ENCODE measurements at regions not wholly inside any gene's neighbourhood (a gene's known extent, or its start where the extent isn't known, plus 50 kb on each side); places are given as distances from the start of the nearest gene placed in this dataset.

DNA sequence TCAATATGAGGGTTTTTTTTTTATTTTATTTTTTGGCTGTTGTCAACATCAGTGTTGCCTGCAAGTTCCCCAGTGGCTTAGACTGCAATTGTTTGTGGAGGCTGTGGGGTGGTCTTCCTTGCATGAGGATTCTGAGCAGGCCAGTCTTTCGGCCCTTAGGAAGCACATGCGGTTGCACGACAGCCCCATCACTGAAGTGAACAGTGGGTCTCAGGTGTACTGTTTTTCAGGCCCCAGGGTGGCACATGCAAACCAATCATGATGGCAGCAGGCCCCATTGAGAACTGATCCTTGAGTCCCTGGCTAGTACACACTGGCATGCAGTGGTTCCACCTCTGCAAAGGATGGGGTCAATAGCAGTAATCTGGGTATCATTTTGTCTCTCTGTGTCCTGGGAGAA lies 768.7 kb downstream of the EPHA3 start:
- DNase-seq (ENCODE audit: low read depth), result no peak
- no peak overlapping the region for H3K4me3 ChIP-seq (ENCODE audit: low read depth, low read length)
- TF ChIP-seq, protein P1, sequence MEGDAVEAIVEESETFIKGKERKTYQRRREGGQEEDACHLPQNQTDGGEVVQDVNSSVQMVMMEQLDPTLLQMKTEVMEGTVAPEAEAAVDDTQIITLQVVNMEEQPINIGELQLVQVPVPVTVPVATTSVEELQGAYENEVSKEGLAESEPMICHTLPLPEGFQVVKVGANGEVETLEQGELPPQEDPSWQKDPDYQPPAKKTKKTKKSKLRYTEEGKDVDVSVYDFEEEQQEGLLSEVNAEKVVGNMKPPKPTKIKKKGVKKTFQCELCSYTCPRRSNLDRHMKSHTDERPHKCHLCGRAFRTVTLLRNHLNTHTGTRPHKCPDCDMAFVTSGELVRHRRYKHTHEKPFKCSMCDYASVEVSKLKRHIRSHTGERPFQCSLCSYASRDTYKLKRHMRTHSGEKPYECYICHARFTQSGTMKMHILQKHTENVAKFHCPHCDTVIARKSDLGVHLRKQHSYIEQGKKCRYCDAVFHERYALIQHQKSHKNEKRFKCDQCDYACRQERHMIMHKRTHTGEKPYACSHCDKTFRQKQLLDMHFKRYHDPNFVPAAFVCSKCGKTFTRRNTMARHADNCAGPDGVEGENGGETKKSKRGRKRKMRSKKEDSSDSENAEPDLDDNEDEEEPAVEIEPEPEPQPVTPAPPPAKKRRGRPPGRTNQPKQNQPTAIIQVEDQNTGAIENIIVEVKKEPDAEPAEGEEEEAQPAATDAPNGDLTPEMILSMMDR (conservative IDR thresholded peaks at IDR 0.05; ENCODE audit: low read depth, low read length), result no peak

DNA sequence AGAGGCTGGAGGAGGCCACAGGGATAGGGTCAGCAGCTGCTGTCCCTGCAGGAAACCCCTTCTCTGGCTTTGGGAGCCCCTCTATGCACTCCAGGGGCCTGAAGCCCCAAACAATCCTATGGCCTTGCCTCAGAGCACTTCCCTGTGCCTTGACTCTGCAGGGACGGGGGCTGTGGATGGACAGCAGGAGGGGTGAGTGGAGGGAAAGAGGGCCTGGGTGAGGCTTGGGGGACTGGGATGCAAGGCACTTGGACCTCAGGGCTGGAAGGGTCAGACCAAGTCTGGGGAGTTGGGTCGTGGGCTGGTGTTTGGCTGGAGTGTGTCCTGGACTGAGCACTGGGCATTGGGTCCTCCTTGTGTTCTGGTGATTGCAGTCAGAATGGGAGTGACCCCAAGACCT lies 769.8 kb downstream of the EPHA3 start:
- H3K4me3 ChIP-seq (ENCODE audit: low read depth, low read length), result no peak overlapping the region
- DNase-seq (ENCODE audit: low read depth), result no peak
- TF ChIP-seq, protein P1 (conservative IDR thresholded peaks at IDR 0.05; ENCODE audit: low read depth, low read length), result no peak

DNA sequence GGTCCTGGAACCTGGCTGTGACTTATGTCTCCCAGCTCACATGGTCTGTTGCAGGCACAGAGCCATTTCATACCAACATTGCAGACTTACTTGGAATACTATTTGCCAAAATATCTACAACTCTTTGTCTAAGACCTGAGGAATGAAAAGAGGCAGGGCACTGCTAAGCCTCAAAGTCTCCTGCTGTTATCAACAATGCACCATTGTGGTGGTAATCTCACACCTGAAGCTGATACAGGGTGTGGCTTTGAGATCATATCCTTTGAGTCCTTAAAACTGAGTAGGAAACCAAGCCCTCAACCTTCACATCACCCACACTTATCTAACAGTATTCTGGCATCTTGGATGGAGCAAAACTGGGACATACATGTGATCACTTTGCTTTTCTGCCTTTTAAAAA lies 782.0 kb downstream of the EPHA3 start:
- no peak for DNase-seq (ENCODE audit: low read depth)
- TF ChIP-seq, protein P1 (conservative IDR thresholded peaks at IDR 0.05; ENCODE audit: low read depth, low read length), result no peak
- no peak overlapping the region for H3K4me3 ChIP-seq (ENCODE audit: low read depth, low read length)

DNA sequence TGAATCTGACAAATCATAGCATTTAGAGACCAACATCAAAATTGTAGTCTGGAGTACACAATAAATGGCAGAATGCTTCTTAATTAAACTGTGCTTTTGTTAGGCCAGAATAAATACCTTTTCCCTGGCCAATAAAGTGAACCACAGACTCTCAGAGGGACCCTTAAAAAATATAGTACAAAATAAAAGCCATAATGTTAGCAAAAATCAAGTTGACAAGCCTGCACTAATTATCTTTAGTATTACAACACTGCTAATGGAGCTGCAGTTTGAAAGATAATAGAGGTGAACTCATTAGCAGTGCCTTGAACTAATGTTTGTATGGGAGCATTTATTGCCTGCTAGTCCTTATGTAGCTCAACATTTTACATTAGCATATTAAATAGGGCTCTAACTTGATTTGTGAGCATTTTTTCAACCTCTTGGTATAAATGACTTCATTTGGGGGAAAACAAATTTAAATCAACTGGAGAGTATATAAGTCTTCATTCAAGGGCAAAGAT lies 801.3 kb downstream of the EPHA3 start:
- H3K4me3 ChIP-seq (ENCODE audit: low read depth, low read length), result no peak overlapping the region
- TF ChIP-seq, protein P1 (conservative IDR thresholded peaks at IDR 0.05; ENCODE audit: low read depth, low read length), result no peak
- DNase-seq (ENCODE audit: low read depth), result no peak

DNA sequence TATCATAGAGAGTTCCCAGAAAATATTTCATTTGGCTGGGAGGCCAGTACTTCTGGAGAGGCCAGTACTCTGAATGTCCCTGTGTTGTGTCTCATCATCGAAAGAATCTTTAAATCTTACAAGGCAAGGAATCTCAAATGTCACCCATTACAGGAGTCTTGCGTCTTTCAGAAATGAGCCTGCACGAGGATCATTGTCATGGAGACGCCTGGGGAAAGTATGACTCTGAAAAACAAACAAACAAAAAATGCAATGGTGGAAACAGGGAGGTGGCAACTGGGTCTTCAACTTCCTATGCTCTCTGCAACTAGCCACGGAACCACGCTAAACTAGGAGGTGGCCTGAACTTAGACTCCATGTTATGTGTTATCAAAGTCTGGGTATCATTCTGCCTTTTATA lies 804.6 kb downstream of the EPHA3 start:
- no peak for DNase-seq (ENCODE audit: low read depth)
- no peak overlapping the region for H3K4me3 ChIP-seq (ENCODE audit: low read depth, low read length)
- TF ChIP-seq, protein P1 (conservative IDR thresholded peaks at IDR 0.05; ENCODE audit: low read depth, low read length), result no peak

DNA sequence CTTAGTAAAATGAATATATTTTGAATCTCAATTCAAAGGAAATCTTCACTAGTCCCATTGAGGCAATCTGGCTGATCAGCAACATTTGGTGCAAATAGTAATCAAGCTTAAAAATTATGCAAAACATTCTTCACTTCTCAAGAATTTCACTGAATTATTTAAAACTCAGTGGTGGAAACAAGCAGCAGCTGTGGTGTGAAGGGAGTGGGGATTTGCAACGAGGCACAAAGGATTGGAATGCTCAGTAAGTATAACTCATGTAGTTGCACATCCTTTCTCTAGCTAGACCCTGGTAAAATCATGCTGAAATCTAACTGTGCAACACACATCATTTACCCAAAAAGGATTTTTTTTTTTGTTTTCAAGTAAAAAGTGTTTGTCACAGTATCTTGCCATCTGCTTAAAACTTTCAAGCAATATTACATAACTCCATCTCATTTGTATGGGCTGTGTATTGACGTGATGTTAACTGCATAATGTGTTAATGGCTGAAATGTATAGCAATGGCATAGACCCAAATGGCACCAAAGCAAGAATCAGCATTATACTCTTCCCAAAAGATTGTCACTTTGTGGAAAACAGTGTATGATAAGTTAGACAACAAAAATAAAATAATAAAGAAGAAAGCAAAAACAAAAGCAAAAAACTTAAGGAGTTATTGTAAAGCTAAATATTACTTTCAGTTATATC lies 816.6 kb downstream of the EPHA3 start:
- TF ChIP-seq, protein P1 (conservative IDR thresholded peaks at IDR 0.05; ENCODE audit: low read depth, low read length), result no peak
- no peak for DNase-seq (ENCODE audit: low read depth)
- no peak overlapping the region for H3K4me3 ChIP-seq (ENCODE audit: low read depth, low read length)

DNA sequence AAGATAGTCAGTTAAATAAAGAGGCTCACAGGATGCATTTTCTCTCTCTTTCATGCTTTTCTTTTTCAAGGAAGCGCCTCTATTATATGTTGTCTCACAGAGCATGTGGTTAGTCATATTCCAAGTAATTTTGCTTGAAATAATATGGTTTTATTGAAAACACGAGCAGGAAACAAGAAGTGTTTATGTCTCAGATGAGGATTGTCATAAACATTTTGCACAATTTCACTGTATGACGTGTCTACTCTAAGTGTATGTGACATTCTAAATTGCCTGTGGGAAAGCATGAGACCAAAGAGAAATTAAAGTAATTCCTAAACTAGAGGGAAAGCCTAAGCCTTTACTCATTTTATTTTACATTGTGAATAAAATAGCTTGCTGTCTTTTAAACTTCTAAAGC lies 818.6 kb downstream of the EPHA3 start:
- no peak overlapping the region for H3K4me3 ChIP-seq (ENCODE audit: low read depth, low read length)
- DNase-seq (ENCODE audit: low read depth), result no peak
- TF ChIP-seq, protein P1 (conservative IDR thresholded peaks at IDR 0.05; ENCODE audit: low read depth, low read length), result no peak

Measured in choroid plexus epithelial cell (primary cell).